CD4-positive, alpha-beta T cell (primary cell): ENCODE measurements at regions not wholly inside any gene's neighbourhood (a gene's known extent, or its start where the extent isn't known, plus 50 kb on each side); places are given as distances from the start of the nearest gene placed in this dataset.

Experiments
- ATAC-seq: fragments of 200-7000 bp; cut with Tn5 transposase; one replicate; pipeline ENCODE4 v1.10.0; 2022; ENCODE audit warnings: mild to moderate bottlenecking; ENCODE audit not compliant: poor library complexity
- CTCF ChIA-PET: fragments of 350-600 bp; sonication (Branson Sonifier 250); formaldehyde crosslinking; loops from one replicate; lab custom pipeline; 2021; ENCODE audit warnings: antibody characterized with exemption, inconsistent platforms; lab: Charles Lee
- POLR2A ChIA-PET: fragments of 350-600 bp; sonication (Branson Sonifier 250); formaldehyde crosslinking; loops from one replicate; lab custom pipeline; 2021; ENCODE audit warnings: antibody characterized with exemption, inconsistent platforms; lab: Charles Lee
- DNase-seq, 14 experiments: peaks; one replicate each; pipeline ENCODE4 v3.0.0-alpha.2; 2013 to 2020; ENCODE audit warnings: mixed read lengths in 2 of 14
- H3K27ac ChIP-seq, 2 donors: one replicate each; pipeline versions ENCODE4 v1.5.1 to v1.7.0; 2013; ENCODE audit warnings: low read length in 2 of 2, low read depth in 1 of 2, mild to moderate bottlenecking in 1 of 2
- H3K27me3 ChIP-seq, 2 experiments: 1 replicate in 1 of 2; 2 replicates in 1 of 2; pipeline versions ENCODE4 v1.6.1 to v1.7.0; 2013; ENCODE audit warnings: low read length in 2 of 2, control low read depth in 1 of 2, mild to moderate bottlenecking in 1 of 2, moderate library complexity in 1 of 2; ENCODE audit not compliant: insufficient read depth in 2 of 2, control insufficient read depth in 1 of 2
- H3K36me3 ChIP-seq: one replicate; pipeline ENCODE4 v1.6.1; 2013; ENCODE audit warnings: low read length, control low read depth; ENCODE audit not compliant: insufficient read depth
- H3K4me1 ChIP-seq: one replicate; pipeline ENCODE4 v1.6.1; 2013; ENCODE audit warnings: low read length, control low read depth; ENCODE audit not compliant: insufficient read depth
- H3K4me3 ChIP-seq: one replicate; pipeline ENCODE4 v1.5.1; 2013; ENCODE audit warnings: mild to moderate bottlenecking, low read length, moderate library complexity
- H3K9me3 ChIP-seq, 2 experiments: 1 replicate in 1 of 2; 2 replicates in 1 of 2; pipeline versions ENCODE4 v1.6.1 to v1.7.0; 2013; ENCODE audit warnings: low read length in 2 of 2, mild to moderate bottlenecking in 2 of 2, control low read depth in 1 of 2, moderate library complexity in 1 of 2; ENCODE audit not compliant: control insufficient read depth in 1 of 2, insufficient read depth in 1 of 2
- H3K27ac Mint-ChIP-seq: one replicate; pipeline ENCODE4 v1.8.0; 2020; ENCODE audit warnings: mixed read lengths
- H3K27me3 Mint-ChIP-seq: one replicate; pipeline ENCODE4 v1.8.0; 2021; ENCODE audit warnings: mixed read lengths
- H3K36me3 Mint-ChIP-seq: one replicate; pipeline ENCODE4 v1.8.0; 2021; ENCODE audit warnings: low read depth, mixed read lengths
- H3K4me1 Mint-ChIP-seq: one replicate; pipeline ENCODE4 v1.8.0; 2021; ENCODE audit warnings: low read depth, mixed read lengths
- H3K4me3 Mint-ChIP-seq: one replicate; pipeline ENCODE4 v1.8.0; 2020; ENCODE audit warnings: mild to moderate bottlenecking, mixed read lengths
- H3K9me3 Mint-ChIP-seq: one replicate; pipeline ENCODE4 v1.8.0; 2020; ENCODE audit warnings: mixed read lengths
- intact Hi-C, 2 experiments: fragments of 100-400 bp; cut with DNase I in 1 of 2; cut with micrococcal nuclease in 1 of 2; formaldehyde crosslinking; loops; one replicate each; pipeline versions ENCODE4 v1.15.1 to v1.9.0; 2023 to 2025; cut with DNase I, micrococcal nuclease
- TF ChIP-seq, protein P1 (sequence below): fragments of 200-600 bp; IDR thresholded peaks from one replicate; pipeline ENCODE4 v1.8.0; 2022; ENCODE audit warnings: antibody characterized with exemption, mild to moderate bottlenecking

- ChIA-PET POLR2A (no interaction called here), CTCF (no interaction called here)
- peaks cover 0 to 17% of the 10 kb centered on the region in 2 experiments for H3K9me3 ChIP-seq
- no peaks in the 10 kb centered on the region for H3K4me1 ChIP-seq
- H3K27ac ChIP-seq: no peak overlapping the region
- no peaks in the 10 kb centered on the region for H3K36me3 ChIP-seq
- ATAC-seq (no peak), DNase-seq (peak in 1 of 14 experiments; percentile 2)
- TF ChIP-seq, protein P1, sequence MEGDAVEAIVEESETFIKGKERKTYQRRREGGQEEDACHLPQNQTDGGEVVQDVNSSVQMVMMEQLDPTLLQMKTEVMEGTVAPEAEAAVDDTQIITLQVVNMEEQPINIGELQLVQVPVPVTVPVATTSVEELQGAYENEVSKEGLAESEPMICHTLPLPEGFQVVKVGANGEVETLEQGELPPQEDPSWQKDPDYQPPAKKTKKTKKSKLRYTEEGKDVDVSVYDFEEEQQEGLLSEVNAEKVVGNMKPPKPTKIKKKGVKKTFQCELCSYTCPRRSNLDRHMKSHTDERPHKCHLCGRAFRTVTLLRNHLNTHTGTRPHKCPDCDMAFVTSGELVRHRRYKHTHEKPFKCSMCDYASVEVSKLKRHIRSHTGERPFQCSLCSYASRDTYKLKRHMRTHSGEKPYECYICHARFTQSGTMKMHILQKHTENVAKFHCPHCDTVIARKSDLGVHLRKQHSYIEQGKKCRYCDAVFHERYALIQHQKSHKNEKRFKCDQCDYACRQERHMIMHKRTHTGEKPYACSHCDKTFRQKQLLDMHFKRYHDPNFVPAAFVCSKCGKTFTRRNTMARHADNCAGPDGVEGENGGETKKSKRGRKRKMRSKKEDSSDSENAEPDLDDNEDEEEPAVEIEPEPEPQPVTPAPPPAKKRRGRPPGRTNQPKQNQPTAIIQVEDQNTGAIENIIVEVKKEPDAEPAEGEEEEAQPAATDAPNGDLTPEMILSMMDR: no peak
- intact Hi-C loops: no loop called here
- no peak overlapping the region for H3K4me3 ChIP-seq
- no peak overlapping the region for H3K4me3 Mint-ChIP-seq
- no peaks in the 10 kb centered on the region for H3K4me1 Mint-ChIP-seq
- no peaks in the 10 kb centered on the region for H3K36me3 Mint-ChIP-seq
- no peaks in the 10 kb centered on the region for H3K27me3 ChIP-seq
- H3K27me3 Mint-ChIP-seq: no peaks in the 10 kb centered on the region
- peaks cover 2% of the 10 kb centered on the region for H3K9me3 Mint-ChIP-seq
- H3K27ac Mint-ChIP-seq: no peak overlapping the region
These were observed 598.4 kb downstream of the MBD2 start for GRCh38 chr18:53625997-53626599.

DNA sequence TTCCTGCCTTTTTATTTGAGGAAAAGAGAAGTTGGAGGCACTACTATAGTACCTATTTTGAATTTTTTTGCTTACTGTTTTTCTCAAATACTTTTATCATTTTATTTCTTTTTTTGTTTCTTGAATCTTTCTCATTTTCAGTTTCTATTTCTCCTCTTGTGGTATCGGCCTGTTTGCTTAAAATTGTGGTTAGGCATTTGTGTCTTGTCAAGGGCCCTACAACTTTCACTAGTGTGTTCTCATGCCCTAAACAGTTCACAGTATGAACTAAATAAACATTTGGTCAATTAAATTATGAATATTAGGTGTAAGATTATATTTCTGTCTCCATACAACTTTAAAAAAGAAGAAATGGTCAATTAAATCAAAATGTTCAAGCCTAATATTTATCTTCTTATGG lies 613.5 kb downstream of the MBD2 start:
- DNase-seq (no peak), ATAC-seq (no peak)
- Mint-ChIP-seq H3K4me1 (no peaks in the 10 kb centered on the region), H3K4me3 (no peak overlapping the region), H3K36me3 (no peaks in the 10 kb centered on the region), H3K27ac (no peak overlapping the region), H3K9me3 (peaks cover 6% of the 10 kb centered on the region), H3K27me3 (no peaks in the 10 kb centered on the region)
- no peaks in the 10 kb centered on the region for H3K36me3 ChIP-seq
- no peaks in the 10 kb centered on the region for H3K4me1 ChIP-seq
- H3K27me3 ChIP-seq: no peaks in the 10 kb centered on the region
- TF ChIP-seq, protein P1: no peak
- no peak overlapping the region for H3K4me3 ChIP-seq
- ChIA-PET CTCF (no interaction called here), POLR2A (no interaction called here)
- H3K9me3 ChIP-seq: no peaks in the 10 kb centered on the region
- H3K27ac ChIP-seq: no peak overlapping the region
- intact Hi-C loops: no loop called here

DNA sequence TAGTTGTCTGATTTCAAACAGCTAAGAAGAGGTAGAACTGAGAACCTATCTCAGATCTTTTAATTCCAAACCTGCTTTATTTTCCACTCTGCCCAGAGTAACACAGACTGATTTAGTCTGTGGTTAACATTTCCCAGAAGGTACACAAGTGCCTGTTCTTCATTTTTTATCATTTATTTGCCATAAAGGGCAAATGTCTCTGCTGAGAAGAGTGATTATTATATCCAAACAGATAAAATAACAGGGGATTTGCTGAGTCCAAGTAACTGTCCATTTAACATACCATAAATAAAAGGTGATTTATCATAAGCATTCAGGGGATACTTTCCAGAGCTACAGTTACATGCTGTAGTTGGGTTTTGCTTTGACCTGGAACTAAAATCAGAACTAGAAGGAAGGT lies 617.7 kb downstream of the MBD2 start:
- ChIA-PET POLR2A (no interaction called here), CTCF (no interaction called here)
- intact Hi-C loops: no loop called here
- H3K36me3 Mint-ChIP-seq: no peaks in the 10 kb centered on the region
- Histone ChIP-seq H3K9me3 (peaks cover 0 to 5% of the 10 kb centered on the region in 2 experiments), H3K4me1 (no peaks in the 10 kb centered on the region), H3K27me3 (no peaks in the 10 kb centered on the region), H3K36me3 (no peaks in the 10 kb centered on the region), H3K27ac (no peak overlapping the region), H3K4me3 (no peak overlapping the region)
- no peaks in the 10 kb centered on the region for H3K4me1 Mint-ChIP-seq
- H3K27ac Mint-ChIP-seq: no peak overlapping the region
- H3K4me3 Mint-ChIP-seq: no peak overlapping the region
- no peaks in the 10 kb centered on the region for H3K27me3 Mint-ChIP-seq
- DNase-seq: no peak
- ATAC-seq: no peak
- TF ChIP-seq, protein P1: no peak
- H3K9me3 Mint-ChIP-seq: peaks cover 8% of the 10 kb centered on the region
